MG63 (cell line): ENCODE measurements at regions not wholly inside any gene's neighbourhood (a gene's known extent, or its start where the extent isn't known, plus 50 kb on each side); places are given as distances from the start of the nearest gene placed in this dataset.

Source experiments
- DNase-seq: peaks from one replicate; pipeline ENCODE4 v3.0.0-alpha.2; 2020
- H3K27me3 ChIP-seq: fragments of 250-450 bp; sonication (Bioruptor Pico); 2 replicates; pipeline ENCODE4 v1.5.1; 2020; ENCODE audit warnings: mild to moderate bottlenecking, moderate library complexity
- H3K36me3 ChIP-seq: fragments of 250-450 bp; sonication (Bioruptor Pico); 2 replicates; pipeline ENCODE4 v1.5.1; 2020; ENCODE audit warnings: mild to moderate bottlenecking, moderate library complexity
- H3K4me3 ChIP-seq: fragments of 250-450 bp; sonication (Bioruptor Pico); 2 replicates; pipeline ENCODE4 v1.5.1; 2020; ENCODE audit warnings: mild to moderate bottlenecking, moderate library complexity
- H3K9me3 ChIP-seq: fragments of 250-450 bp; sonication (Bioruptor Pico); 2 replicates; pipeline ENCODE4 v1.5.1; 2020; ENCODE audit warnings: mild to moderate bottlenecking, moderate library complexity

DNA sequence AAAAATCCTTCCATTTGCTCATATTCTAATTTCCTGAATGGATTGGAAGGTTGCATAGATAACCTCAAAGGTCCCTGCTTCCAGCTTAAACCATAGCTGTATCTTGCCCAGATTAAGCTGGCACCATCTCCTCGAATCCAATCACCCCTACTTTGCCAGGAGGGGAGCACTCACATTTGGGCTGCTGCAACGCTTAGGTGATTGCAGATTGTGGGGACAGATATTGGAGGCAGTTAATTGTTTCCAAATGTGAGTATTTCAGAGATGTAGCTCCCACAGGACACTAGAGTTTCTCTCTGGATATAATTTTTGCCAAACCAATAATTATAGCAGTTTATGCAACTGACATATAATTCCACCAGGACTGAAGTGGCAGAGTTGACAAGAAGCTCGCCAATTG, 53.5 kb upstream of the ACSL1 start:
- no peak for DNase-seq
- no peaks in the 10 kb centered on the region for H3K9me3 ChIP-seq
- H3K4me3 ChIP-seq, result no peak overlapping the region
- no peaks in the 10 kb centered on the region for H3K36me3 ChIP-seq
- no peaks in the 10 kb centered on the region for H3K27me3 ChIP-seq

DNA sequence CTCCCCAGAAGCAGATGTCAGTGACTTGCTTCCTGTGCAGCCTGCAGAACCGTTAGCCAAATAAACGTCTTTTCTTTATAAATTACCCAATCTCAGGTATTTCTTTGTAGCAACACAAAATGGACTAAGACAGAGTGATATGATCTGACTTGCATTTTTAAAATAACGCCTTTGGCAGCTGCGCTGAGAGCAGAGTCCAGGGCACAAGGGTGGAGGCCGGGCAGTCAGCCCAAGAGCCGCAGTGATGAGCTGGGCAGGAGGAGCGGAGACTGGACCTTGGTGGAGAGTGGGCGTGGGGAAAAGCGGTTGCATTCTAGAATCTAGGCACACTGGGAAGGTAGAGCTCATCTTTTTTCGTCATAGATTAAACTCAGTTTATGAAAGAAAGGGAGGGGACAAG, 56.5 kb upstream of the ACSL1 start:
- no peak for DNase-seq
- Histone ChIP-seq H3K9me3 (no peaks in the 10 kb centered on the region), H3K27me3 (no peaks in the 10 kb centered on the region)

DNA sequence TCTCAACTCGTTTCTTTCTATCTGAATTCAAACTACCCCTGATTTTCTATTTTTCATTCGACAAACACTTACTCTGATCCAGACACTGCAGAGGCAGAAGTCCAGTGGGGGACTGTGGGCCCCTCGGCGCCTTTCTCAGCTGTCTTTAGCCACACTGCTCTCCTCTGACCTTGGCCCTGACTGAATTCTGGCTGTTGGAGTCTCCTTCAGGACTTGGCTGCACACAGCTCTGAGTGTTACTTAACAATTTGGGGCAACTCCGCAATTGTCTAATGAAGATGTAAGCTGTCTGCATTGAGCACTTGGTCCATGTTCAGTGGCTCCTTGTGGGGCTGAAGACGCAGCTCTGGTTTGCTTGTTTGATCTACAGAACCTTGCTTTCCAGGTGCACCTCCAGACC, 57.3 kb upstream of the ACSL1 start:
- H3K27me3 ChIP-seq, result no peaks in the 10 kb centered on the region
- H3K4me3 ChIP-seq, result no peak overlapping the region
- no peaks in the 10 kb centered on the region for H3K9me3 ChIP-seq
- no peaks in the 10 kb centered on the region for H3K36me3 ChIP-seq
- DNase-seq, result no peak

More for the DNA sequence above, 56.5 kb upstream of the ACSL1 start:
- Histone ChIP-seq H3K4me3 (no peak overlapping the region), H3K36me3 (no peaks in the 10 kb centered on the region)

DNA sequence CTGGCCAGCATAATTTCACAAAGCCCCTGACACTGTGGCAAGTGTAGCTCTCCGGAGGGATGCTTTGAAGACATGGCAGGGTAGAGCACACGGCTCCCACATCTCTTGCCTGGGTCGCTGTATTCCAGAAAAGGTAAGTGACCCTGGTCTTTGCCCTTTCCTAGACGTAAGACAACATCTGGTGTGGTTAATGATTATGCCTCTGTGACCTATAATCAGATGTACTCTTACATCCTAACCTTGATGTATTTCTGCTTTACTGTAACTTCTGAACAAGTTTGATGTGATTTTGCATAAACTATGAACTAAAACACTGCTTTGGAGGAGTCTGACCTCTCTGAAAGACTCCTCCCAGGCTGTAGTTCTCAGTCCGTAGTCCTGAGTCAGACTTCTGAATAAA, 59.1 kb upstream of the ACSL1 start:
- Histone ChIP-seq H3K27me3 (no peaks in the 10 kb centered on the region), H3K4me3 (no peak overlapping the region), H3K9me3 (no peaks in the 10 kb centered on the region), H3K36me3 (no peaks in the 10 kb centered on the region)
- DNase-seq, result no peak

DNA sequence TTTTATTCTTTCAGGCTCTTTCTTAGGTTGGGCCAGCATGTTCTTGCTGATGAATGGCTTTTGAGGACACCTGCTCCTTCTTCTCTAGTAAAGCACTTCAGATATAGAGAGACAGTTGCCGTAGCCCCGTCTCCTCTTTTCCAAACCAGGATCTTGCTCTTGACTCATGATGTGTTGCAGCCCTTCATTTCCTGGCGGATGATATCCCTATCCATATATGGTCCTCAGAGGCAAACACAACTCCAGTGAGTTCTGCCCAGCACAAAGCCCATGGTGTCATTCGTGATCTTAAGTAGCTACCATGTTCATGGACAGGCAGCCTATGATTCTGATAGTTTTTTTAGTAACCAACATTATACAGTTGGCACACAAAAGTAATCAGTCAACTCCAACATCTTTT, 59.8 kb upstream of the ACSL1 start:
- H3K36me3 ChIP-seq, result no peaks in the 10 kb centered on the region
- H3K27me3 ChIP-seq, result no peaks in the 10 kb centered on the region
- H3K4me3 ChIP-seq, result no peak overlapping the region
- no peaks in the 10 kb centered on the region for H3K9me3 ChIP-seq
- no peak for DNase-seq

DNA sequence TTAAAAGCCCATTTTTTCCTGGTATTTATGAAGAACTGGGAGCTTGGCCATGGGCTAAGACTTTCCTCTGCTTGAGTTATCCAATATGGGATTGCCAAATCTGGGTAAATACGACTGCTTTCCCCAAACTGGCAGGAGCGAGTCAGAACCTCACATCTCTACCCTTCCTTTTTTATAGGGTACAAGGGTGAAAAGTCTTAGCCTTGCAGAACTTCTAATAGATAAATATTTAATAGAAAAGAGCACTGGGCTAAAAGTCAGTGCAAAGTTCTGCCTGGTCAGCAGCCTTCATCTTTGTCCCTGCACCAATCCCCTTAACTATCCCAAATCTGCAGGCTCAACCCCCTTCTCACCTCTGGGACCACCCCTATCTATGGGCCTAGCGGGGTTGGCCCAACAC, 61.6 kb upstream of the ACSL1 start:
- no peaks in the 10 kb centered on the region for H3K36me3 ChIP-seq
- DNase-seq, result no peak
- no peaks in the 10 kb centered on the region for H3K27me3 ChIP-seq
- no peak overlapping the region for H3K4me3 ChIP-seq
- H3K9me3 ChIP-seq, result no peaks in the 10 kb centered on the region

DNA sequence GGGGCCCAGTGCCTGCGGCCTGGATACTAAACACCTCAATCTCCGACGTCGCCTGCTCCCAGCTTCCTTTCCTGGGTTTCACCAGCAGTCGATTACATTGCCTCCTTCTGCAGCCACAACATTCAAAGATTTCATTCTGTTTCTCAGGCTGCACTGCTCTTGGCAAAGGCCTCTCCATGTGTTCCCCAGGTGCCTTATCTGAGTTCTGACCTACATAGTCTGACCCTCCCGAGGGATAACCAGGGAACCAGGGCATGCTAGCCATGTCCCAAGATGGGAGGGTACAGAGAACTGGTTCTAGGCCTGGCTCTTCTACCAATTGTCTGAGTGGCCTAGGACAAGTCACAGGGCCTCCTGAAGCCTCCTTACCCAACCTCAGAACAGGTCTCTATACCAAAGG, 62.2 kb upstream of the ACSL1 start:
- Histone ChIP-seq H3K36me3 (no peaks in the 10 kb centered on the region), H3K9me3 (no peaks in the 10 kb centered on the region), H3K4me3 (no peak overlapping the region), H3K27me3 (no peaks in the 10 kb centered on the region)
- DNase-seq, result no peak

DNA sequence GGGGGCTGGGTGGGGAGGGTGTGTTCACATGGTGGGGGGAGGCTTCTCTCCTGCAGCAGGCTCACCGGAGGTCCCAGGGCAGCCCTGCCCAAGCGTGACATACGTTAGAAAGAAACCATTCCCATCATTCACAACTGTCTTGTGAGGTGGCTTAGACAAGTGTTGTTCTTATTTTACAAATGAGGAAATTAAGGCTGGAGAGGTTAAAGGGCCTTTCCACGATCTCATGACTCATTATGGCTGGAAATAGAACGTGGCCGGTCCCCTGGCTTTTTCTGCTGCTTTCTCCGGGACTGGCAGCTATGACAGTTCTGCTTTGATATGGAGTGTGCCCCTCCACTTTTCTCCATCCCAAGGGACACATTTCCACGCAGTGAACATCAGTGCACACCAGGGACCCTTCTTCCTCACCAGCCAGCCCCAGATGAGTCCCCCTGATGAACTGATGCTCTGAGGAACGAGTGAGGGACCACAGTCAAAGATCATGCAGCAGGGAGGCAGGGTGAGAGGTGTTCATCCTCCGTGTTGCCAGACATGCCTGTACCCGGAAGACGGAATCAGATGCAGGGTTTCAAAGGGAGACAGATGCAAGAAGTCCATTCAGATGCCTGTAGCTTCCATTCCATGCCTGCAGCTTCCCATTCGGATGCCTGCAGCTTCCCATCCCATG, 64.0 kb upstream of the ACSL1 start:
- H3K4me3 ChIP-seq, result no peak overlapping the region

DNA sequence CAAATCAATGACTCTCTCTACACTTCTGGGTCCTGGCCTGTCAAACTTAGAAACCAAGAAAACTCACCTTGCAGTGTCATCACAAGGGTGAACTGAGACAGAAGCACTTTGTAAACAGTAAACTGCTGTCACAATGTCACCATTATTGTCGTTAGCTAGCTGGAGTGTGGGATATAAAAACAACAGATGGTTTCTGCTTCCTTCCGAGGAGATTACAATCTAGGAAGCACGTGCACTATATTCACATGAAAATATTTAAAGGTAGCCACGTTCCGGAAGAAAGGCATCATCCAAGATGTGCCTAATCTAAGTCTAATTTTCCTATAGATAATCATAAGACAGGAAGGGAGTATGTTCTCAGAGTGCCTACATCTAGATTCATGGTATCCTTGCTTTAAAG, 64.7 kb upstream of the ACSL1 start:
- no peaks in the 10 kb centered on the region for H3K9me3 ChIP-seq
- no peaks in the 10 kb centered on the region for H3K36me3 ChIP-seq
- DNase-seq, result no peak
- H3K4me3 ChIP-seq, result no peak overlapping the region
- no peaks in the 10 kb centered on the region for H3K27me3 ChIP-seq

More for the DNA sequence above, 64.0 kb upstream of the ACSL1 start:
- DNase-seq, result no peak
- H3K36me3 ChIP-seq, result no peaks in the 10 kb centered on the region
- H3K27me3 ChIP-seq, result no peaks in the 10 kb centered on the region
- no peaks in the 10 kb centered on the region for H3K9me3 ChIP-seq

DNA sequence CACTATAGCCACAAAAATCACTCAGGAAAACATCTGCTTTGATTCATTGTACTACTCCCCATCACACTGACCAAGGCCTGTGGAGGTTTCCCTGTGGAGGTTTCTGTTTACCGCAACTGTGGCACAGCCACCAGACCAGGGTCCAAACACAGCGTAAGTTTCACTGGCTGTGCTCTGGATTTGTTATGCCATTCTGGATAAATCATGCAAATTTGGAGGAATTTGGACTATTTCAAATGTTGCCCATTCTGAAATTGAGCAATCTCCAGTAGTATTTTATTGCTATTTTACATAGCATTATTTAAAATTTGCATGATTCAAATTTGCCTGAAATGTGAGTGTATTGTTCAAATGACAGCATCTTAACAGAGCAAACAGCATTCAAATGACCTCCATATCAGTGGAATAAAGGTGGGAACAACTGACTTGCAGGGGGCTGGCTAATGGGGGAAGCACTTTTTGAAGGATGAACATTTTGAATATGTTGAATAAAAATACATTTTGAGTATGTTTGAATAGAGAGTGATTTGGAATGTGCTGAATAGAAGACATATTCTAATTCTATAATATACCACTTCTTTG, 66.1 kb upstream of the ACSL1 start:
- no peaks in the 10 kb centered on the region for H3K9me3 ChIP-seq
- H3K36me3 ChIP-seq, result no peaks in the 10 kb centered on the region
- DNase-seq, result no peak
- H3K27me3 ChIP-seq, result no peaks in the 10 kb centered on the region
- no peak overlapping the region for H3K4me3 ChIP-seq

DNA sequence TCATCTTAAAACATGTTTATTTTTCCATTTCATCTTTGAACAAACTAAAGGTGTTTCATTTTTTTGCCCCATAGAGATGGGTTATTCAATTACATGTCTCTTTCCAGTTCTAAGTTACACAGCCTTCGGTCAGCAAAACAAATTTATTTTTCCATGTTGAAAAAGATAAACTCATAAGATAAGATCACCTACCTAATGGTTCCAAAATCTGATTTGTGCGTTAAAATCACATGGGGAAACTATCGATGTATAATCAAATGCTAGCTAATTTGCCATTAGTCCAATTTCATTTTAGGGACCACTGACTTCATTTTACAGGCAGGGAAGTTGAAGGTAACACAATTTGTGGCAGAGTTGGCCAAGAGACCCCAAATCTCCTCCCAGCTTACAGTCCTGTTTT, 67.2 kb upstream of the ACSL1 start:
- Histone ChIP-seq H3K9me3 (no peaks in the 10 kb centered on the region), H3K27me3 (no peaks in the 10 kb centered on the region), H3K4me3 (no peak overlapping the region), H3K36me3 (no peaks in the 10 kb centered on the region)
- DNase-seq, result no peak

DNA sequence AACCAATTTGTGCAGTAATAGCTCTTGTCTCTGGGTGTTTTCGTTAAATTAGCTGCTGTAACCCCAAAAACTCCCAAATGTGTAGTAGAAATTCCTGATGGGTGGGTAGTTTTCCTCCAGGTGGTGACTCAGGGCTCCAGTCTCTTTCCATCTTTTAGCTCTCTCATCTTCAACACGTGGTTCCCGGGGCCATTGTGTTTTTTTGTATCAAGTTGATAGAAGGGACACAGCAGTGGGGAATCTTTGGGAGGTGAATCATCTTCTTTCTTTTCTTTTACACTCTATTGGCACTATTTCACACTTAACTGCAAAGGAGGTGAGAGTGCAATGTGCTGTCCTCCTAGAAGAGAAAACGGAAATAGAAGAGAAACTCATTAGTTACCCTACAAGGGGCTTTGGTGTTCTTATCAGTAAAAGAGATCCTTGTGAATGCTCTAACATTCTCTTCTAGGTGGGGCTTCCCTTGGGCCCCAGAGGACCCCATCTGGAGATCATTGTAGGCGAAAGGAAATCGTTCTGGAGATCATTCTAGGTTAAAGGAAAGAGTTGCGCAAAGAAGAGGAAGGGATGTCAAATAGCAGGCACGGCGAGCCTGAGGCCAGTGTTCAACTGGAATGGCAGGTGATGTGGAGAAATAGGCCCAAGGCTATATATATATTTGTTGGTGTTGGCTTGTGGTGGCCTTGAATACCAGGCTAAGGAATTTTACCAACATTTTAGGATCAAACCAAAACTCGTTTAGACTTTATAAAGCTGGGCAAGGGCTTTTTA, 68.2 kb upstream of the ACSL1 start:
- Histone ChIP-seq H3K36me3 (no peaks in the 10 kb centered on the region), H3K27me3 (no peaks in the 10 kb centered on the region), H3K9me3 (no peaks in the 10 kb centered on the region), H3K4me3 (no peak overlapping the region)
- no peak for DNase-seq

DNA sequence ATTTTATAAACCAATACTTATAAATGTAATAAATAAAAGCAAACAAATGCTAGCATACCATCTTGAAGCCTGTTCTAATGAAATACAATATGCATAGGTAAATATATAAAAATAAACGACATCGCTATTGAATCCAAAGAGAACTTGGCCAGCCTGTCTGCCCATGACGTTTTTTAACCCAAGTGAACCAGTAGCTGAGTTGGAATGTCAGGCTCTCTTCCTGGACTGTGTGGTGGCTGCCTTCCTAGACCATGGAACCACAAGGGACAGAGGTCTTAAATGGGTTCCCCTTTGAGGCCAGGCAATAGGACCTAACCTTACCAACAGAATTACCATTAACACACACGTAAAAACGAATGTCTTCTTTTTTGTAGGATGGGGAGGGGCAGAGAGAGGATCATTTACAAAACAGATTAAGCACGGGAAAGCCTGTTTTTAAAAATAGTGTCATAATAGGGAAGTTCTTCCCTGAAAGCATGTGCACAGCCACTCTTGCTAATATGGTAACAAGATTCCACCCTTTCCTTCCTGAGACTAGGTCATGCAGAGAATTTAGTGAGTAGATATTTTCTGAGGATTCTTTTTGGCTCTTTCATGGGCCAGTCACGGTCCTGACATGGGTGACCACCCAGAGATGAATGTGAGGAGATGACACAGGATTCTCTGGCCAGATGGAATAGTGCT, 69.4 kb upstream of the ACSL1 start:
- H3K4me3 ChIP-seq, result no peak overlapping the region
- no peak for DNase-seq
- no peaks in the 10 kb centered on the region for H3K27me3 ChIP-seq
- no peaks in the 10 kb centered on the region for H3K9me3 ChIP-seq
- H3K36me3 ChIP-seq, result no peaks in the 10 kb centered on the region

DNA sequence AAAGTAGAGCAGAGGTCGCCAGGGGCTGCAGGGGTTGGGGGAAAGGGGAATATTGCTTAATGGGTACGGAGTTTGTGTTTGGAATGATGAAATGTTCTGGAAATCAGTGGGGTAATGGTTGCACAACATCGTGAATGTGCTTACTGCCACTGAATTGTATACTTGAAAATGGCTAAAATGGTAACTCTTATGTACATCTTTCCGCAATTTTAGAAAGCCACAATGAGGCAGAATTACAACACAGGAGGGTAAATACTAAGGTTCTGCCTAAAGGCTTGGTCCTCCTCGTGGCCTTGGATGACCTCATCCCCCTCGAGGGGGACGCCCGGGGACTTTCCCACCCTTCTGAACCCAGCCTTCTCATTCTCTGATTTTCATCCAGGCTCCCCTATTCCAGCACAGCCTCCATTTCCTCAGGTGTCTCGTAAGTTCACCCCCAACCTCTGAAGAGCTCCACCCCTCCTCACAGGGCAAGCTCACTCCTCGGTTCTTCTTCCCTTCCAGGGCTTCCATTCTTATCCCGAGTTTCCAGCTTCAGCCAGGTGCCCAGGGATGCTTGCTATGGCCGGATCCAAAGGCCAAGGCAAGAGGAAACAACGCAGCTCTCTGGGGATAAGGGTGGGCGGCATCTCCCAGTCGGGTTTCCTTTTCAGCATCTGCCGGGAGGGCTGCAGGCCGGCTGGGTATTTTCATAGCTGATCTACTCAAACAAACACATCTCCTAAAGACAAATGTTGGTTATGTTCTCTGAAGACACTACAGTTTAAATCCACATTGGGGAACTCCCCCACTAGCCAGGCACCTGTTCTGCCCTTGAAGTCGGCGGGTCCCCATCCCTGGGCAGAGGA, 71.3 kb upstream of the ACSL1 start:
- no peak for DNase-seq
- Histone ChIP-seq H3K36me3 (no peaks in the 10 kb centered on the region), H3K27me3 (no peaks in the 10 kb centered on the region), H3K4me3 (no peak overlapping the region), H3K9me3 (no peaks in the 10 kb centered on the region)

DNA sequence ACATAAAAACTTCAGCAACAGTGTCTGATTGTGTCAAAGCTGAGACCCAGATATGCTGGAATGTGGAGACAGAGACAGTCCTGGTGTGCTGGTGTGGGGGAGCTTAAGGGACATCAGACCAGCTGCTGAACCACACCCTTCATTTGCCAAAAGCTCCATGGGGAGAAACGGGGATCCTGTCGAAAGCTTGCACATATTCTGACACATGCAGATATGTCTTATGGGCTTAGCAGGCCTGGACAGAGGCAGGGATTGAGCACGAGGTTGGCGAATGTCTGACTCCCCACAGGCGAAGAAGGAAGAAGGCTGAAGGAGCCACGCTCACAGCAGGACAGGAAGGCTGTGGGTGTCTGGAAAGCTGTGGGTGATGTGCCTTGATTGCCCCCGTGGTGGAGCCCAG, 72.1 kb upstream of the ACSL1 start:
- Histone ChIP-seq H3K4me3 (no peak overlapping the region), H3K9me3 (no peaks in the 10 kb centered on the region), H3K27me3 (no peaks in the 10 kb centered on the region), H3K36me3 (no peaks in the 10 kb centered on the region)
- DNase-seq, result no peak

DNA sequence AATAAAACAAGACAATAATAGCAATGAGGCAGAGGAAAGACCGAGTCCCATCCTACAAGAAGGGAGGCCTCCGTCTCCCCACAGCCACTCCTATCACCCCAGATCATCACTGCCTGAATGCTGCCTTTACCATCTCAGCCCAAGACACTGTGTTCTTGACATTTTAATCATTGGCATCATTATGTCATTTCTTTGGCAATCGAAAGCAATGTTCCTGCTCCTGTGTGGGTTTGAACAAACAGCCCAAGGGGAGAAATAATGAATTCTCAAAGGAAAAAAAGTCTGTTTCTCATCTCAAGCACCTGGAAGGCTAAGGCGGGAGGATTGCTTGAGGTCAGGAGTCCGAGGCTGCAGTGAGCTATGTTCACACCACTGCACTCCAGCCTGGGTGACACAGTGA, 73.0 kb upstream of the ACSL1 start:
- no peak for DNase-seq
- no peaks in the 10 kb centered on the region for H3K36me3 ChIP-seq
- no peaks in the 10 kb centered on the region for H3K27me3 ChIP-seq
- H3K9me3 ChIP-seq, result no peaks in the 10 kb centered on the region
- H3K4me3 ChIP-seq, result no peak overlapping the region
